Endothelial cell of umbilical vein (primary cell): ENCODE measurements at regions not wholly inside any gene's neighbourhood (a gene's known extent, or its start where the extent isn't known, plus 50 kb on each side); places are given as distances from the start of the nearest gene placed in this dataset.

Experiments
- BruUV-seq: library from RNA; stranded (reverse); fragments of 400-500 nt; replicated peaks from 2 replicates; lab custom pipeline; 2021; lab: Mats Ljungman, UMichigan
- CTCF ChIA-PET: fragments of 300-600, 350-600 bp; sonication (Branson Sonifier 250); formaldehyde crosslinking; loops from one replicate; lab custom pipeline; 2021; ENCODE audit warnings: antibody characterized with exemption, inconsistent platforms; lab: Charles Lee
- POLR2A ChIA-PET: fragments of 300-600, 350-600 bp; sonication (Branson Sonifier 250); formaldehyde crosslinking; loops from one replicate; lab custom pipeline; 2021; ENCODE audit warnings: antibody characterized with exemption, inconsistent platforms; lab: Charles Lee
- DNase-seq: peaks from one replicate; pipeline ENCODE4 v3.0.0-alpha.2; 2011; ENCODE audit warnings: low read depth, low spot score
- FAIRE-seq: peaks from 2 replicates; lab custom pipeline; 2011; peaks lifted over from hg19 to GRCh38; lab: Jason Lieb, UNC
- H2AFZ ChIP-seq: 2 replicates; pipeline ENCODE4 v1.6.0; 2012; ENCODE audit warnings: low read depth, low read length, control low read depth, inconsistent platforms
- H3K27ac ChIP-seq: 2 replicates; pipeline ENCODE4 v1.5.1; 2011; ENCODE audit warnings: low read depth, mild to moderate bottlenecking, control low read depth, low read length, moderate library complexity; ENCODE audit not compliant: insufficient read depth
- H3K27me3 ChIP-seq, 2 experiments: 2 replicates each; pipeline versions ENCODE4 v1.6.0 to v1.6.1; 2011; ENCODE audit warnings: low read length in 2 of 2, mixed read lengths in 1 of 2; ENCODE audit not compliant: control insufficient read depth in 2 of 2, insufficient read depth in 2 of 2
- H3K36me3 ChIP-seq, 2 experiments: 2 replicates in 1 of 2; 3 replicates in 1 of 2; pipeline ENCODE4 v1.5.1; 2011; ENCODE audit warnings: low read length in 2 of 2, mild to moderate bottlenecking in 1 of 2, moderate library complexity in 1 of 2; ENCODE audit not compliant: control insufficient read depth in 2 of 2, insufficient read depth in 2 of 2; ENCODE audit errors: extremely low read depth in 1 of 2
- H3K4me1 ChIP-seq: 3 replicates; pipeline ENCODE4 v1.5.1; 2011; ENCODE audit warnings: mild to moderate bottlenecking, low read length; ENCODE audit not compliant: control insufficient read depth, insufficient read depth; ENCODE audit errors: extremely low read depth
- H3K4me2 ChIP-seq: 2 replicates; pipeline ENCODE4 v1.6.1; 2011; ENCODE audit warnings: low read length, control low read depth, mixed read lengths; ENCODE audit not compliant: insufficient read depth
- H3K4me3 ChIP-seq, 3 experiments: fragments of 200-600 bp in 1 of 3; sonication (generic), shearing (Covaris generic) in 1 of 3; replicated peaks in 1 of 3; 2 replicates each; pipeline ENCODE4 v1.5.1; 2011 to 2016; ENCODE audit warnings: control low read depth in 3 of 3, low read length in 3 of 3, mild to moderate bottlenecking in 2 of 3, inconsistent platforms in 1 of 3, low read depth in 1 of 3, moderate library complexity in 1 of 3; ENCODE audit not compliant: insufficient read depth in 1 of 3
- H3K79me2 ChIP-seq: 2 replicates; pipeline ENCODE4 v1.6.0; 2012; ENCODE audit warnings: low read length, inconsistent platforms; ENCODE audit not compliant: control insufficient read depth, insufficient read depth
- H3K9ac ChIP-seq: replicated peaks from 2 replicates; pipeline ENCODE3; 2011; ENCODE audit warnings: low read length, control low read depth; ENCODE audit not compliant: insufficient read depth; ENCODE audit errors: extremely low read depth
- H3K9me1 ChIP-seq: replicated peaks from 3 replicates; pipeline ENCODE4 v1.6.0; 2011; ENCODE audit warnings: mild to moderate bottlenecking, low read length; ENCODE audit not compliant: control insufficient read depth, insufficient read depth; ENCODE audit errors: extremely low read depth
- H3K9me3 ChIP-seq: replicated peaks from 2 replicates; pipeline ENCODE4 v1.5.1; 2012; ENCODE audit warnings: low read length, inconsistent platforms; ENCODE audit not compliant: control insufficient read depth, insufficient read depth
- H4K20me1 ChIP-seq: replicated peaks from 2 replicates; pipeline ENCODE3; 2011; ENCODE audit warnings: mild to moderate bottlenecking, low read length; ENCODE audit not compliant: control insufficient read depth, insufficient read depth; ENCODE audit errors: extremely low read depth
- CTCF ChIP-seq, 2 donors: IDR thresholded peaks; 1 replicate in 1 of 2; 2 replicates in 1 of 2; pipeline ENCODE4 v1.5.1; 2011; ENCODE audit warnings: low read length in 2 of 2, mild to moderate bottlenecking in 2 of 2, moderate library complexity in 2 of 2, control low read depth in 1 of 2, inconsistent platforms in 1 of 2, low read depth in 1 of 2; ENCODE audit not compliant: insufficient read depth in 1 of 2; ENCODE audit errors: extremely low read depth in 1 of 2
- EZH2 ChIP-seq: IDR thresholded peaks from 2 replicates; pipeline ENCODE4 v1.6.1; 2012; ENCODE audit warnings: borderline replicate concordance, low read depth, mild to moderate bottlenecking, moderate library complexity, low read length, inconsistent platforms; ENCODE audit not compliant: severe bottlenecking
- FOS ChIP-seq: IDR thresholded peaks from 2 replicates; pipeline ENCODE4 v1.6.1; 2011; ENCODE audit warnings: mild to moderate bottlenecking, low read length, moderate library complexity, borderline replicate concordance; ENCODE audit not compliant: insufficient read depth
- GATA2 ChIP-seq: IDR thresholded peaks from 2 replicates; pipeline ENCODE4 v1.7.0; 2011; ENCODE audit warnings: low read depth, mild to moderate bottlenecking, moderate library complexity, mixed read lengths, low read length; ENCODE audit not compliant: insufficient read length, insufficient read depth
- JUN ChIP-seq: IDR thresholded peaks from 2 replicates; pipeline ENCODE4 v1.6.1; 2011; ENCODE audit warnings: borderline replicate concordance, low read depth; ENCODE audit not compliant: insufficient read length, insufficient read depth
- MAX ChIP-seq: IDR thresholded peaks from 2 replicates; pipeline ENCODE4 v1.6.1; 2011; ENCODE audit not compliant: insufficient read depth, insufficient read length
- MYC ChIP-seq: IDR thresholded peaks from one replicate; pipeline ENCODE4 v1.6.1; 2011; ENCODE audit warnings: mild to moderate bottlenecking, low read depth, low read length
- POLR2A ChIP-seq: IDR thresholded peaks from 2 replicates; pipeline ENCODE4 v1.6.1; 2012; ENCODE audit warnings: low read depth, mild to moderate bottlenecking, control low read depth, low read length
- POLR2AphosphoS5 ChIP-seq: IDR thresholded peaks from 2 replicates; pipeline ENCODE4 v1.6.1; 2012; ENCODE audit warnings: low read depth, mild to moderate bottlenecking, control low read depth, low read length, moderate library complexity; ENCODE audit not compliant: insufficient read depth
- dilution Hi-C: fragments of 300-500 bp; cut with MboI; formaldehyde crosslinking; loops from one replicate; pipeline ENCODE4 v1.15.0; 2019; ENCODE audit warnings: low sequenced_read_pairs; ENCODE audit not compliant: extremely low pct_ligation_motif_present
- intact Hi-C: fragments of 100-400 bp; cut with micrococcal nuclease; formaldehyde crosslinking; loops from one replicate; pipeline ENCODE4 v1.10.0; 2022

- FAIRE-seq: no peak
- no peaks in the 10 kb centered on the region for H3K4me1 ChIP-seq
- H3K4me3 ChIP-seq: no peak overlapping the region
- no peaks in the 10 kb centered on the region for H3K9me3 ChIP-seq
- ChIA-PET CTCF (no interaction called here), POLR2A (no interaction called here)
- no peaks in the 10 kb centered on the region for H3K27me3 ChIP-seq
- H4K20me1 ChIP-seq: no peaks in the 10 kb centered on the region
- no peak overlapping the region for H2AFZ ChIP-seq
- no peaks in the 10 kb centered on the region for H3K79me2 ChIP-seq
- dilution Hi-C loops (no loop called here), intact Hi-C loops (no loop called here)
- no peaks in the 10 kb centered on the region for H3K9me1 ChIP-seq
- H3K4me2 ChIP-seq: no peak overlapping the region
- BruUV-seq: no TSS peak
- no peaks in the 10 kb centered on the region for H3K36me3 ChIP-seq
- no peak overlapping the region for H3K27ac ChIP-seq
- TF ChIP-seq MAX: no peak
- TF ChIP-seq JUN: no peak
- TF ChIP-seq EZH2: no peak
- no peak for TF ChIP-seq GATA2
- no peak for TF ChIP-seq FOS
- TF ChIP-seq POLR2AphosphoS5: no peak
- TF ChIP-seq MYC: no peak
- no peak for TF ChIP-seq POLR2A
- no peak for TF ChIP-seq CTCF (IDR thresholded peaks at IDR 0.05; ENCODE audit: extremely low read depth in 1 of 2, insufficient read depth in 1 of 2, low read depth in 1 of 2, low read length in 2 of 2)
- DNase-seq: no peak
- no peak overlapping the region for H3K9ac ChIP-seq
Observed at GRCh38 chr1:58975888-58976287, 192.0 kb upstream of the JUN start.
